Stimulated activated CD8-positive, alpha-beta memory T cell treated with anti-CD3 and anti-CD28 coated beads, Interleukin-12 subunit alpha, Interleukin-12 subunit beta, amount 100 ng/mL, for 1 hour (primary cell): ENCODE measurements at regions not wholly inside any gene's neighbourhood (a gene's known extent, or its start where the extent isn't known, plus 50 kb on each side); places are given as distances from the start of the nearest gene placed in this dataset.
"Not testable (repeated sequence)": the region's sequence is repeated elsewhere in the genome, so short reads cannot be mapped to it uniquely, and the experiment has no call there.

ENCODE experiments used
- DNase-seq: peaks from one replicate; pipeline ENCODE4 v3.0.0-alpha.2; 2020; ENCODE audit warnings: low read depth

- not testable (repeated sequence) for DNase-seq
Observed at GRCh38 chr12:46619474-46619873, 206.3 kb downstream of the SLC38A4 start.

DNA sequence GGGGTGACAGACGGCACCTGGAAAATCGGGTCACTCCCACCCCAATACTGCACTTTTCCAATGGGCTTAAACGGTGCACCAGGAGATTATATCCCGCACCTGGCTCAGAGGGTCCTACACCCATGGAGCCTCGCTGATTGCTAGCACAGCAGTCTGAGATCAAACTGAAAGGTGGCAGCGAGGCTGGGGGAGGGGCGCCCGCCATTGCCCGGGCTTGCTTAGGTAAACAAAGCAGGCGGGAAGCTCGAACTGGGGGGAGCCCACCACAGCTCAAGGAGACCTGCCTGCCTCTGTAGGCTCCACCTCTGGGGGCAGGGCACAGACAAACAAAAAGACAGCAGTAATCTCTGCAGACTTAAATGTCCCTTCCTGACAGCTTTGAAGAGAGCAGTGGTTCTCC, 208.1 kb downstream of the SLC38A4 start:
- DNase-seq, result not testable (repeated sequence)

DNA sequence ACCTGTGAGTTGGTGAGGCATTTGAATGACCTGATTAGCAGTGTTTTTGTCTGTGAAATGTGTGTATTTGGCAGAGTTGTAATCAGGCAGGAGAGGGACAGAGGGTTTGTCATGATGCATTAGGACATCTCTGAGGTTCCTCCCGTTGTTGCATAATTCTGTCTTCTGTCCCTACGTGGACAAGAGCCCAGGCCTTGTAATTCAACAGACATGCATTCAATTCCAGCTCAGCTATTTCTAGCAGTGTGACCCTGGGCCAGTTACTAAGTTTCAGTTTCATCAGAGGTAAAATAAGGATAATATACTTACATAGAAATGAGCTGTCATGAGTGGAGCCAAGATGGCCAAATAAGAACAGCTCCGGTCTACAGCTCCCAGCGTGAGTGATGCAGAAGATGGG, 208.6 kb downstream of the SLC38A4 start:
- no peak for DNase-seq

GRCh38 chr12:46610754-46611153, 215.0 kb downstream of the SLC38A4 start:
- DNase-seq, result no peak

DNA sequence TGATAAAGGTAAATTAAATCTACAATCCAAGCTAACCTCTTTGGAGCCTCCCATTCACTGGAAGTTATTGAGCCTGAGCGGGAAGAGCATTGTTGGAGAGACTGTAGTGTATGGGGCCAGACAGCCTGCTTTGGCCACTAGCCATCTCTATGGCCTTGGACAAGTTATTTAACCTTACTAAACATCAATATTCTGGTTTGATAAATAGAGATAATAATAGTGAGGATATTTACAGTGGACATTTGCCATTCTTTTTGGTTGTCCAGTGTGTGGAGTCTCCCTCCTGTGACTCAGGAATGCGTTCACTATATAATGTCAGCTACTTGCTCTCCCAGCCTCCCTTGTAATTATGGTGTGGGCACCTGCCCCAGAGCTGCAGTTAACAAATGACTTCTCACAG, 216.1 kb downstream of the SLC38A4 start:
- no peak for DNase-seq

GRCh38 chr12:46609273-46609623, 216.5 kb downstream of the SLC38A4 start:
- no peak for DNase-seq

DNA sequence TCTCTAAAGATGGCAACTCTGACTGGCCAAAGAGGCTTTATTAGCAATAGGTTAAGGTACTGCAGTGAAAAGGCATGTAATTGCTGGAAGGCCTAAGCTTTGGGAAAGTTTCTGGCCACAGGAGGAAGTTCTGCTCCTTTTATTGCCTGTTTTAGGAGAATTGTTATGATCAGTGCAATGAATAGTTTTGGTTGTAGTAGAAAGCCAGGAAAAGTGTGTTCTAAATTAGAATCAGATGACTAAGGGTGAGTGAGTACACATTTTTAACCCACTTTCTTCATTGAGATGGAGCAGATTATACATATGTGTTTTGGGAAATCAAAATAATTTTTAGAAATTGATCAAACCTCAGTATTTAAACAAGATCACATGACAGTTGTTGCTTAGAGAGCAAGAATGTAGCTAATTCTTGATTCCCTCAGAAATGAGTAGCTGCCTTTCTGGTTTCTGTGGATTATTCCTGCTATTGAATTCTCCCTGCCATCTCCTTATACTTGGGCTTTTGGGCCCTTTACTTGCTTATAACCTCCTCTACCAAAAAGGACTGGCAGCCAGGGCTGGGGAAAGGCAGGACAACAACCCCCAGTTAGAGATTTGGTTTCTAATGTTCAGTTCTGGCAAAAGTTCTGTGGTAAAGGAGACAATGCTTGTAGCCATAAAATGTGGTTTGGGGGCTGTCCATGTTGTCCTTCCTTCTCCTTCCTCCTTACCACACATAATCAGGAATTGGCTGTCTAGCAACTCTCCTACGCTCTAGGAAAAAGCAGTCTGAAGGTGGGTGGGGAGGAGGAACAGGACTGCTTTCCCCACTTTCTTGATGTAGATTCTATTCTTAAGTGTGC, 217.1 kb downstream of the SLC38A4 start:
- DNase-seq, result no peak

- DNase-seq, result no peak
Observed at GRCh38 chr12:46604684-46605083, 221.1 kb downstream of the SLC38A4 start.

DNA sequence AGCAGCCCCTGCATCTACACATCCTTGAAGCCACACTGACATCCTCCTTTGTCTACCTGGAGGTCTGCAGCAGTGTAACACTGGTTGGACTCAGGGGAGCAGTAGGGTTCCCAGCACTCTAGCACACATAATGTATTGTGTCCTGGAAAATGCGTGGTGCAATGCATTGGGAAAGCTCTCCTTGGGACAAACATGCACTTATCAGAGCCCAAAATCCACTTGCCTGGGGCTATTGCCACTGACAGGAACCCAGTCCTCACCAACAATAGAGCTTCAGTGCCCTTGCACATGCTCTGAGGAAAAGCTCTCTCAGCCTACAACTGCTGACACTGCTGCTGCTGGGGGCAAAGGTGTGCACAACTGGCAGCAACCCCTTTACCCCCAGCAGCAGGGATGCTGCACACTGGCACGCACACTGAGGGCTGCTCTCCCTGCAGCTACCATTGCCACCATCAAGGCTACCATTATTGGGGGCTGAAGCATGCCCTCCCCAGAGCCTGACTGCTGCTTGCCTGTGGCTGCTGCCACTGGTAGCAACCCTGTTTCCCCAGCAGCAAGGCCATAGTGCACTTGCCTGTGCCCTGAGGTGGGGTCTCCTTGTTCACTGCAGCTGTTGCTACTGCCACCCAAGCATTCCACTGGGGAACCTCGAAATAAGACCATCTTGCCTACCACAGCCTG, 221.9 kb downstream of the SLC38A4 start:
- DNase-seq, result no peak

GRCh38 chr12:46602474-46602873, 223.3 kb downstream of the SLC38A4 start:
- DNase-seq, result no peak

GRCh38 chr12:46590991-46591703, 218.6 kb upstream of the SLC38A2 start:
- no peak for DNase-seq

- DNase-seq, result no peak
Observed at GRCh38 chr12:46585854-46586621, 213.5 kb upstream of the SLC38A2 start.

GRCh38 chr12:46584098-46584497, 211.5 kb upstream of the SLC38A2 start:
- not testable (repeated sequence) for DNase-seq

DNA sequence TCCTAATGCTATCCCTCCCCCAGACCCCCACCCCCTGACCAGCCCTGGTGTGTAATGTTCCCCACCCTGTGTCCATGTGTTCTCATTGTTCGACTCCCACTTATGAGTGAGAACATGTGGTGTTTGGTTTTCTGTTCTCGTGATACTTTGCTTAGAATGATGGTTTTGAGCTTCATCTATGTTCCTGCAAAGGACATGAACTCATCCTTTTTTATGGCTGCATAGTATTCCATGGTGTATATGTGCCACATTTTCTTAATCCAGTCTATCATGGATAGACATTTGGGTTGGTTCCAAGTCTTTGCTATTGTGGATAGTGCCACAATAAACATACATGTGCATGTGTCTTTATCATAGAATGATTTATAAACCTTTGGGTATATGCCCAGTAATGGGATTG, 209.4 kb upstream of the SLC38A2 start:
- not testable (repeated sequence) for DNase-seq

DNA sequence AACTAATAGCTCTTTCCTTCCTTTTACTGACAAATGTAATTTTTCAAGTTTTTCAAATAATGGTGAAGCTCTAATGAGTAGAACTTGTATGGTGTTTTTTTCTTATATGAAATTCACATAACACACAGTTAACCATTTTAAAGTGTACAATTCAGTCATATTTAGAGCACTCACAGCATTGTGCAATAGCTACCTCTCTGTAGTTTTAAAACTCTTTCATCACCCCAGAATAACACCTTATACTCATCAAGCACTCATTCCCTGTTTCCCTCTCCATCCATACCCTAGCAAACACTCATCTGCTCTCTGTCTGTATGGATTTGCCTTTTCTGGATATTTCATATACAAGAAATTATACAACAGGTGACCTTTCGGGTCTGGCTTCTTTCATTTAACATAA, 207.9 kb upstream of the SLC38A2 start:
- no peak for DNase-seq

GRCh38 chr12:46579474-46579873, 206.9 kb upstream of the SLC38A2 start:
- DNase-seq, result no peak

- DNase-seq, result no peak
Observed at GRCh38 chr12:46578190-46578982, 205.8 kb upstream of the SLC38A2 start.

- DNase-seq, result no peak
Observed at GRCh38 chr12:46577063-46577776, 204.6 kb upstream of the SLC38A2 start.

DNA sequence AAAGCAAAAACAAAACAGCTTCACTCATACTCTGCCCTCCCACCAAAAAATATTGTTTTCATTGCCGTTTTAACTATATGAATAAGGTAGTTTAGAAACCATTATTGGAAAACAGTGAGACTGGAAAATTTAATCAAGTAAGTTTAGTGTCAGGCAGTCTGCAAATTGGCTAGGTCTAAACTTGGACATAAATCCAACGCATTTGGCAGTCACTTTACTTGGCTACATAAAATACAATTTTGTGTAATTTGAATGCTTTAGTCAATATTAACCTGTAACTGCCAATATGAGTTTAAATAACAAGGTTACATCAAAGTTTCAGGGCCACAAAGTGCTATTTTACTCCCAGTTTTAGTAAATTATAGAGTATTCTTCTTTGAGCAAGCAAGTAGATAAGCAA, 202.3 kb upstream of the SLC38A2 start:
- no peak for DNase-seq

DNA sequence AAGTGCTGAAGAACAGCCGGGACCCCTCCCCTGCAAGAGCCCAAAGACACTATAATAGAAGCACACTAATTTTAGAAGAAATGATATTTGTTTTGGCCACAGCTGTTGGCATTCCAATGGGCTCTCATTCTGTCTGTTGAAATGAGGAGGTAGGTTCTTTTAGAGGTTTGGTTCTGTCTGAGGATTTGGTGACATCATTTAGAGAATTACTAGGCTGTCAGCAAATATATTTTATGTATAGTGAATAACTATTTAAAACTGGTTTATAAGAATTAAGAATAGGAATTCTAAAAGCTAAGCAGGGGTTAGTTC, 200.7 kb upstream of the SLC38A2 start:
- no peak for DNase-seq
